IMR-90 (cell line): ENCODE measurements at regions not wholly inside any gene's neighbourhood (a gene's known extent, or its start where the extent isn't known, plus 50 kb on each side); places are given as distances from the start of the nearest gene placed in this dataset.

Experiments
- POLR2A ChIP-seq: IDR thresholded peaks from 2 replicates; pipeline ENCODE4 v1.6.1; 2012; ENCODE audit warnings: mild to moderate bottlenecking, low read depth, low read length
- RFX5 ChIP-seq: IDR thresholded peaks from 2 replicates; pipeline ENCODE4 v1.8.0; 2012; ENCODE audit warnings: low read depth, mild to moderate bottlenecking, low read length, moderate library complexity
- TF ChIP-seq, protein P1 (sequence below): conservative IDR thresholded peaks from 2 replicates; pipeline ENCODE4 v1.5.1; 2012; ENCODE audit warnings: mild to moderate bottlenecking, low read depth, low read length, improper control_type of control experiment

GRCh38 chr5:158390577-158390976 lies 531.6 kb upstream of the CLINT1 start:
- no peak for TF ChIP-seq RFX5
- TF ChIP-seq, protein P1, sequence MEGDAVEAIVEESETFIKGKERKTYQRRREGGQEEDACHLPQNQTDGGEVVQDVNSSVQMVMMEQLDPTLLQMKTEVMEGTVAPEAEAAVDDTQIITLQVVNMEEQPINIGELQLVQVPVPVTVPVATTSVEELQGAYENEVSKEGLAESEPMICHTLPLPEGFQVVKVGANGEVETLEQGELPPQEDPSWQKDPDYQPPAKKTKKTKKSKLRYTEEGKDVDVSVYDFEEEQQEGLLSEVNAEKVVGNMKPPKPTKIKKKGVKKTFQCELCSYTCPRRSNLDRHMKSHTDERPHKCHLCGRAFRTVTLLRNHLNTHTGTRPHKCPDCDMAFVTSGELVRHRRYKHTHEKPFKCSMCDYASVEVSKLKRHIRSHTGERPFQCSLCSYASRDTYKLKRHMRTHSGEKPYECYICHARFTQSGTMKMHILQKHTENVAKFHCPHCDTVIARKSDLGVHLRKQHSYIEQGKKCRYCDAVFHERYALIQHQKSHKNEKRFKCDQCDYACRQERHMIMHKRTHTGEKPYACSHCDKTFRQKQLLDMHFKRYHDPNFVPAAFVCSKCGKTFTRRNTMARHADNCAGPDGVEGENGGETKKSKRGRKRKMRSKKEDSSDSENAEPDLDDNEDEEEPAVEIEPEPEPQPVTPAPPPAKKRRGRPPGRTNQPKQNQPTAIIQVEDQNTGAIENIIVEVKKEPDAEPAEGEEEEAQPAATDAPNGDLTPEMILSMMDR = no peak
- no peak for TF ChIP-seq POLR2A
